CD4-positive, alpha-beta T cell (primary cell): ENCODE measurements at regions not wholly inside any gene's neighbourhood (a gene's known extent, or its start where the extent isn't known, plus 50 kb on each side); places are given as distances from the start of the nearest gene placed in this dataset.

ENCODE experiments used
- ATAC-seq: fragments of 200-7000 bp; cut with Tn5 transposase; one replicate; pipeline ENCODE4 v1.10.0; 2022; ENCODE audit warnings: mild to moderate bottlenecking; ENCODE audit not compliant: poor library complexity
- CTCF ChIA-PET: fragments of 350-600 bp; sonication (Branson Sonifier 250); formaldehyde crosslinking; loops from one replicate; lab custom pipeline; 2021; ENCODE audit warnings: antibody characterized with exemption, inconsistent platforms; lab: Charles Lee
- POLR2A ChIA-PET: fragments of 350-600 bp; sonication (Branson Sonifier 250); formaldehyde crosslinking; loops from one replicate; lab custom pipeline; 2021; ENCODE audit warnings: antibody characterized with exemption, inconsistent platforms; lab: Charles Lee
- DNase-seq, 14 experiments: peaks; one replicate each; pipeline ENCODE4 v3.0.0-alpha.2; 2013 to 2020; ENCODE audit warnings: mixed read lengths in 2 of 14
- H3K27ac ChIP-seq, 2 donors: one replicate each; pipeline versions ENCODE4 v1.5.1 to v1.7.0; 2013; ENCODE audit warnings: low read length in 2 of 2, low read depth in 1 of 2, mild to moderate bottlenecking in 1 of 2
- H3K27me3 ChIP-seq, 2 experiments: 1 replicate in 1 of 2; 2 replicates in 1 of 2; pipeline versions ENCODE4 v1.6.1 to v1.7.0; 2013; ENCODE audit warnings: low read length in 2 of 2, control low read depth in 1 of 2, mild to moderate bottlenecking in 1 of 2, moderate library complexity in 1 of 2; ENCODE audit not compliant: insufficient read depth in 2 of 2, control insufficient read depth in 1 of 2
- H3K36me3 ChIP-seq: one replicate; pipeline ENCODE4 v1.6.1; 2013; ENCODE audit warnings: low read length, control low read depth; ENCODE audit not compliant: insufficient read depth
- H3K4me1 ChIP-seq: one replicate; pipeline ENCODE4 v1.6.1; 2013; ENCODE audit warnings: low read length, control low read depth; ENCODE audit not compliant: insufficient read depth
- H3K4me3 ChIP-seq: one replicate; pipeline ENCODE4 v1.5.1; 2013; ENCODE audit warnings: mild to moderate bottlenecking, low read length, moderate library complexity
- H3K9me3 ChIP-seq, 2 experiments: 1 replicate in 1 of 2; 2 replicates in 1 of 2; pipeline versions ENCODE4 v1.6.1 to v1.7.0; 2013; ENCODE audit warnings: low read length in 2 of 2, mild to moderate bottlenecking in 2 of 2, control low read depth in 1 of 2, moderate library complexity in 1 of 2; ENCODE audit not compliant: control insufficient read depth in 1 of 2, insufficient read depth in 1 of 2
- H3K27ac Mint-ChIP-seq: one replicate; pipeline ENCODE4 v1.8.0; 2020; ENCODE audit warnings: mixed read lengths
- H3K27me3 Mint-ChIP-seq: one replicate; pipeline ENCODE4 v1.8.0; 2021; ENCODE audit warnings: mixed read lengths
- H3K36me3 Mint-ChIP-seq: one replicate; pipeline ENCODE4 v1.8.0; 2021; ENCODE audit warnings: low read depth, mixed read lengths
- H3K4me1 Mint-ChIP-seq: one replicate; pipeline ENCODE4 v1.8.0; 2021; ENCODE audit warnings: low read depth, mixed read lengths
- H3K4me3 Mint-ChIP-seq: one replicate; pipeline ENCODE4 v1.8.0; 2020; ENCODE audit warnings: mild to moderate bottlenecking, mixed read lengths
- H3K9me3 Mint-ChIP-seq: one replicate; pipeline ENCODE4 v1.8.0; 2020; ENCODE audit warnings: mixed read lengths
- intact Hi-C, 2 experiments: fragments of 100-400 bp; cut with DNase I in 1 of 2; cut with micrococcal nuclease in 1 of 2; formaldehyde crosslinking; loops; one replicate each; pipeline versions ENCODE4 v1.15.1 to v1.9.0; 2023 to 2025; cut with DNase I, micrococcal nuclease
- TF ChIP-seq, protein P1 (sequence below): fragments of 200-600 bp; IDR thresholded peaks from one replicate; pipeline ENCODE4 v1.8.0; 2022; ENCODE audit warnings: antibody characterized with exemption, mild to moderate bottlenecking

DNA sequence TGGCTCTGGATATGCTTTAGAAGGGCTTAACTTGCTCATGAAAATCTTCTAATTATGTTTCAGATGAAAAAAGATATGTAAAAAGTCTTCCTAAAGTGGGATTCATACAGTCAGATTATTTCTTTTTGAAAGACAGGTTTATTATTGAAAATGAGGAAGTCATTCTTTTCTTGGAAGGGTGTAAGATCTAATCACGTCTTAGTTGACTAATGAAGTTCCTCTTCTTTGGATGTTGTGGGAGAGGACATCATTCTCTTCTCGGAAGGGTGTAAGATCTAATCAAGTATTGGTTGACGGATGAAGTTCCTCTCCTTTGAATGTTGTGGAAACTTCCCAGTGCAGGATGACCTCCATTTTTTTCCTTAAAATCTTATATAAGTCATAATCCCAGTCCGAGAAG is 74.9 kb downstream of the ALG10 start:
- H3K9me3 ChIP-seq = no peaks in the 10 kb centered on the region
- Mint-ChIP-seq H3K27ac (no peak overlapping the region), H3K36me3 (no peaks in the 10 kb centered on the region), H3K4me3 (no peak overlapping the region), H3K4me1 (no peaks in the 10 kb centered on the region), H3K27me3 (peaks cover 33% of the 10 kb centered on the region), H3K9me3 (no peaks in the 10 kb centered on the region)
- no peaks in the 10 kb centered on the region for H3K36me3 ChIP-seq
- no peak overlapping the region for H3K27ac ChIP-seq
- intact Hi-C loops = no loop called here
- H3K4me3 ChIP-seq = no peak overlapping the region
- ChIA-PET CTCF (no interaction called here), POLR2A (no interaction called here)
- peaks cover 0 to 3% of the 10 kb centered on the region in 2 experiments for H3K27me3 ChIP-seq
- DNase-seq = no peak
- no peak for ATAC-seq
- no peaks in the 10 kb centered on the region for H3K4me1 ChIP-seq
- TF ChIP-seq, protein P1, sequence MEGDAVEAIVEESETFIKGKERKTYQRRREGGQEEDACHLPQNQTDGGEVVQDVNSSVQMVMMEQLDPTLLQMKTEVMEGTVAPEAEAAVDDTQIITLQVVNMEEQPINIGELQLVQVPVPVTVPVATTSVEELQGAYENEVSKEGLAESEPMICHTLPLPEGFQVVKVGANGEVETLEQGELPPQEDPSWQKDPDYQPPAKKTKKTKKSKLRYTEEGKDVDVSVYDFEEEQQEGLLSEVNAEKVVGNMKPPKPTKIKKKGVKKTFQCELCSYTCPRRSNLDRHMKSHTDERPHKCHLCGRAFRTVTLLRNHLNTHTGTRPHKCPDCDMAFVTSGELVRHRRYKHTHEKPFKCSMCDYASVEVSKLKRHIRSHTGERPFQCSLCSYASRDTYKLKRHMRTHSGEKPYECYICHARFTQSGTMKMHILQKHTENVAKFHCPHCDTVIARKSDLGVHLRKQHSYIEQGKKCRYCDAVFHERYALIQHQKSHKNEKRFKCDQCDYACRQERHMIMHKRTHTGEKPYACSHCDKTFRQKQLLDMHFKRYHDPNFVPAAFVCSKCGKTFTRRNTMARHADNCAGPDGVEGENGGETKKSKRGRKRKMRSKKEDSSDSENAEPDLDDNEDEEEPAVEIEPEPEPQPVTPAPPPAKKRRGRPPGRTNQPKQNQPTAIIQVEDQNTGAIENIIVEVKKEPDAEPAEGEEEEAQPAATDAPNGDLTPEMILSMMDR = no peak

DNA sequence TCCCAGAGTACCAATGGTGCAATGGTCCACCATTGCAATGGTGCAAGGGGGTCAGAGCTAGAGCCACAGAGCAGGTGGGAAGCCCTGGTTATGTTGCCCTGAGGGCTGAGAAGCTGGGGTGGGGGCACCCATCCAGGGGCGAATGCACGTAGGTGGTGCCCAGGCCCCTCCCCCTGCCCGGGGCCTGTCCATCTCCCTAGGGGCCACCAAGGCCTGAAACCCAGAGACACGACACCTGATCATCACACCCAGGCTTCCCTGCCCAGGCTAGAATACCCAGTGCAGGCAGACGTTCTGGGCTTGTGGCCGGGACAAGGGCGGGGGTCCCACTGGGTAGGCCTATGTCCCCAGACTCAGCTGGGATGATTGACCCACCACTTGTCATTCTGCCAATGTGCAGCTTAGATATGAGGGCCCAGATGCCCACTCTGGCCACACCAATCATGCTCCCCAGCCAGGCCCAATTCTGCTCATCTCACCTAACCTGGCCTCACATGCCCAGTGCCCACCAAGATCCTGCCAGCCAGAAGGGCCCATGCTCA is 83.2 kb downstream of the ALG10 start:
- H3K27ac ChIP-seq = no peak overlapping the region
- H3K36me3 ChIP-seq = no peaks in the 10 kb centered on the region
- H3K4me1 ChIP-seq = no peaks in the 10 kb centered on the region
- H3K4me3 ChIP-seq = no peak overlapping the region
- CTCF ChIA-PET = no interaction called here
- H3K27me3 ChIP-seq = peaks cover 20 to 35% of the 10 kb centered on the region in 2 experiments
- POLR2A ChIA-PET = no interaction called here
- Mint-ChIP-seq H3K9me3 (no peaks in the 10 kb centered on the region), H3K36me3 (no peaks in the 10 kb centered on the region), H3K27me3 (peaks cover 49% of the 10 kb centered on the region), H3K4me3 (no peak overlapping the region), H3K4me1 (no peaks in the 10 kb centered on the region), H3K27ac (no peak overlapping the region)
- no peak for DNase-seq
- H3K9me3 ChIP-seq = peaks cover 0 to 12% of the 10 kb centered on the region in 2 experiments
- intact Hi-C loops = no loop called here
- TF ChIP-seq, protein P1 = no peak
- ATAC-seq = no peak

DNA sequence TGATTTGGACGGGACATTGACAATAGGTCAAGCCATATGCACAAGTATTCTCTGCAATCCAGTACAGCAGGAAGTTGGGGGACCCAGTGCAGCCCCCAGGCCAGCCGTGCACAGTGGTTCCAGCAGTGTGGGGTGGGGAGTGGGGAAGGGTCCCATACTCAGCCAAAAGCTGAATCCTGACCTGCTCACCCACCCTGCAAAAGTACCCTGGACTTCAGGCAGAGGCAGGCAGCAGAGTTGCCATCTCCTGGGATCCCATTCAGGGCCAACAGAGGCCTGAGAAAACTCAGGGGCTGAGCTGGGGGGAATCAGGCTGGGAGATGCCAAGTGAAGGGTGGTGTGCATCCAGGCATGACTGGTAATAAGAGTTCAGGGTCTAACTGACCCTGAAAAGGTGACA is 83.9 kb downstream of the ALG10 start:
- Histone ChIP-seq H3K27me3 (peaks cover 20 to 35% of the 10 kb centered on the region in 2 experiments), H3K9me3 (peaks cover 0 to 12% of the 10 kb centered on the region in 2 experiments), H3K27ac (no peak overlapping the region), H3K4me3 (no peak overlapping the region), H3K36me3 (no peaks in the 10 kb centered on the region), H3K4me1 (no peaks in the 10 kb centered on the region)
- POLR2A ChIA-PET = no interaction called here
- H3K4me3 Mint-ChIP-seq = no peak overlapping the region
- ATAC-seq (no peak), DNase-seq (no peak)
- no peaks in the 10 kb centered on the region for H3K9me3 Mint-ChIP-seq
- H3K4me1 Mint-ChIP-seq = no peaks in the 10 kb centered on the region
- TF ChIP-seq, protein P1 = no peak
- H3K36me3 Mint-ChIP-seq = no peaks in the 10 kb centered on the region
- H3K27me3 Mint-ChIP-seq = peaks cover 57% of the 10 kb centered on the region
- intact Hi-C loops = no loop called here
- no peak overlapping the region for H3K27ac Mint-ChIP-seq
- CTCF ChIA-PET = no interaction called here
